Tibial nerve (tissue), 4 donors: ENCODE measurements at regions not wholly inside any gene's neighbourhood (a gene's known extent, or its start where the extent isn't known, plus 50 kb on each side); places are given as distances from the start of the nearest gene placed in this dataset.

Source experiments
- CTCF ChIP-seq, 5 experiments: fragments of 200-600 bp in 3 of 5; fragments of 450-650 bp in 2 of 5; sonication (generic) in 3 of 5; IDR thresholded peaks; one replicate each; pipeline ENCODE4 v1.5.1; 2016 to 2019; ENCODE audit warnings: antibody characterized with exemption in 5 of 5, mild to moderate bottlenecking in 3 of 5, moderate library complexity in 2 of 5
- EP300 ChIP-seq, 2 donors: sonication (generic); formaldehyde crosslinking; IDR thresholded peaks; one replicate each; pipeline ENCODE4 v1.6.1; 2017; ENCODE audit warnings: antibody characterized with exemption in 2 of 2, mild to moderate bottlenecking in 1 of 2
- POLR2A ChIP-seq, 2 donors: fragments of 450-650 bp; IDR thresholded peaks; one replicate each; pipeline ENCODE4 v1.6.1; 2017; ENCODE audit warnings: antibody characterized with exemption in 2 of 2, mild to moderate bottlenecking in 2 of 2, moderate library complexity in 2 of 2

- TF ChIP-seq CTCF (IDR thresholded peaks at IDR 0.05), result no peak
- no peak for TF ChIP-seq POLR2A (IDR thresholded peaks at IDR 0.05)
- no peak for TF ChIP-seq EP300 (IDR thresholded peaks at IDR 0.05)
Observed at GRCh38 chr3:182178488-182179200, 466.9 kb downstream of the SOX2 start.
